ENCODE measurements at regions not wholly inside any gene's neighbourhood (a gene's known extent, or its start where the extent isn't known, plus 50 kb on each side); places are given as distances from the start of the nearest gene placed in this dataset.

- Histone ChIP-seq H3K36me3 (ENCODE audit: control insufficient read depth in 2 of 2, extremely low read depth in 1 of 2, insufficient read depth in 2 of 2, low read length in 2 of 2) (no peaks in the 10 kb centered on the region), H3K27me3 (ENCODE audit: control insufficient read depth in 2 of 2, insufficient read depth in 2 of 2, low read length in 2 of 2) (no peaks in the 10 kb centered on the region), H3K9ac (replicated peaks; ENCODE audit: extremely low read depth, insufficient read depth, low read length) (no peak overlapping the region), H3K79me2 (ENCODE audit: control insufficient read depth, insufficient read depth, low read length) (no peaks in the 10 kb centered on the region), H2AFZ (ENCODE audit: low read depth, low read length) (no peak overlapping the region), H3K4me1 (ENCODE audit: control insufficient read depth, extremely low read depth, insufficient read depth, low read length) (no peaks in the 10 kb centered on the region), H3K4me2 (ENCODE audit: insufficient read depth, low read length) (no peak overlapping the region), H3K4me3 (replicated peaks in 1 of 3; ENCODE audit: insufficient read depth in 1 of 3, low read depth in 1 of 3, low read length in 3 of 3) (no peak overlapping the region), H3K9me3 (replicated peaks; ENCODE audit: control insufficient read depth, insufficient read depth, low read length) (no peaks in the 10 kb centered on the region), H3K9me1 (replicated peaks; ENCODE audit: control insufficient read depth, extremely low read depth, insufficient read depth, low read length) (no peaks in the 10 kb centered on the region), H3K27ac (ENCODE audit: insufficient read depth, low read depth, low read length) (no peak overlapping the region), H4K20me1 (replicated peaks; ENCODE audit: control insufficient read depth, extremely low read depth, insufficient read depth, low read length) (no peaks in the 10 kb centered on the region)
- POLR2A ChIA-PET = no interaction called here
- dilution Hi-C loops (cut with MboI; ENCODE audit: extremely low pct_ligation_motif_present, low sequenced_read_pairs) (no loop called here), intact Hi-C loops (cut with micrococcal nuclease) (no loop called here)
- FAIRE-seq (no peak), DNase-seq (ENCODE audit: low read depth, low spot score) (no peak)
- CTCF ChIA-PET = interaction anchor here (1.2 kb wide), 1 partner anchor 12 kb away, joined by 3 read pairs; no protein-coding TSS in a partner anchor
- no TSS peak for BruUV-seq (replicated peaks)
- no peak for TF ChIP-seq GATA2 (IDR thresholded peaks at IDR 0.05; ENCODE audit: insufficient read depth, insufficient read length, low read depth, low read length)
- TF ChIP-seq JUN (IDR thresholded peaks at IDR 0.05; ENCODE audit: borderline replicate concordance, insufficient read depth, insufficient read length, low read depth) = no peak
- no peak for TF ChIP-seq EZH2 (IDR thresholded peaks at IDR 0.05; ENCODE audit: borderline replicate concordance, low read depth, low read length, severe bottlenecking)
- no peak for TF ChIP-seq POLR2A (IDR thresholded peaks at IDR 0.05; ENCODE audit: low read depth, low read length)
- TF ChIP-seq FOS (IDR thresholded peaks at IDR 0.05; ENCODE audit: borderline replicate concordance, insufficient read depth, low read length) = no peak
- TF ChIP-seq MYC (IDR thresholded peaks at IDR 0.05; ENCODE audit: low read depth, low read length) = no peak
- no peak for TF ChIP-seq POLR2AphosphoS5 (IDR thresholded peaks at IDR 0.05; ENCODE audit: insufficient read depth, low read depth, low read length)
- no peak for TF ChIP-seq CTCF (IDR thresholded peaks at IDR 0.05; ENCODE audit: extremely low read depth in 1 of 2, insufficient read depth in 1 of 2, low read depth in 1 of 2, low read length in 2 of 2)
- TF ChIP-seq MAX (IDR thresholded peaks at IDR 0.05; ENCODE audit: insufficient read depth, insufficient read length) = no peak
These were observed 436.2 kb downstream of the PCDH10 start for GRCh38 chr4:133585323-133585722.
